SK-N-SH (cell line): ENCODE measurements at regions not wholly inside any gene's neighbourhood (a gene's known extent, or its start where the extent isn't known, plus 50 kb on each side); places are given as distances from the start of the nearest gene placed in this dataset.

Experiments
- CTCF ChIA-PET: fragments of 300-600, 350-600 bp; formaldehyde crosslinking; extraction: SDS; loops from one replicate; lab custom pipeline; 2021; lab: Yijun Ruan, JAX
- POLR2A ChIA-PET: fragments of 350-600 bp; sonication (Branson Sonifier 250); formaldehyde crosslinking; extraction: SDS; loops from one replicate; lab custom pipeline; 2020; ENCODE audit warnings: antibody characterized with exemption, inconsistent platforms; lab: Yijun Ruan, JAX
- DNase-seq: peaks from one replicate; pipeline ENCODE4 v3.0.0; 2012
- H2AFZ ChIP-seq: fragments of 200-600 bp; sonication (generic); 2 replicates; pipeline ENCODE4 v1.8.1; 2016; ENCODE audit warnings: antibody characterized with exemption, mild to moderate bottlenecking, low read depth
- H3F3A ChIP-seq: fragments of 200-600 bp; sonication (generic); replicated peaks from 2 replicates; pipeline ENCODE3; 2016; ENCODE audit warnings: antibody characterized with exemption, mild to moderate bottlenecking; ENCODE audit not compliant: insufficient read depth
- H3K27ac ChIP-seq, 2 experiments: fragments of 200-500 bp in 1 of 2; fragments of 200-600 bp in 1 of 2; sonication (Bioruptor generic) in 1 of 2; sonication (generic), shearing (Covaris generic) in 1 of 2; 2 replicates each; pipeline versions ENCODE4 v1.5.1 to v1.6.1; 2014 to 2016; ENCODE audit warnings: low read depth in 2 of 2, inconsistent platforms in 1 of 2, low read length in 1 of 2, mild to moderate bottlenecking in 1 of 2, mixed read lengths in 1 of 2
- H3K27me3 ChIP-seq: fragments of 200-600 bp; sonication (generic), shearing (Covaris generic); 2 replicates; pipeline ENCODE4 v1.6.1; 2016; ENCODE audit warnings: mixed run types; ENCODE audit not compliant: insufficient read depth
- H3K36me3 ChIP-seq, 2 experiments: fragments of 200-500 bp in 1 of 2; fragments of 200-600 bp in 1 of 2; sonication (Bioruptor generic) in 1 of 2; sonication (generic) in 1 of 2; replicated peaks in 1 of 2; 2 replicates each; pipeline versions ENCODE3 to v1.5.1; 2014 to 2016; ENCODE audit warnings: low read length in 1 of 2, mild to moderate bottlenecking in 1 of 2; ENCODE audit not compliant: insufficient read depth in 2 of 2, control insufficient read depth in 1 of 2
- H3K4me1 ChIP-seq, 2 experiments: fragments of 200-500 bp in 1 of 2; fragments of 200-600 bp in 1 of 2; sonication (Bioruptor generic) in 1 of 2; sonication (generic), shearing (Covaris generic) in 1 of 2; 2 replicates each; pipeline versions ENCODE4 v1.5.1 to v1.6.1; 2014 to 2016; ENCODE audit warnings: low read depth in 1 of 2, low read length in 1 of 2, mixed run types in 1 of 2; ENCODE audit not compliant: insufficient read depth in 2 of 2, control insufficient read depth in 1 of 2
- H3K4me2 ChIP-seq: fragments of 200-600 bp; sonication (generic), shearing (Covaris generic); 2 replicates; pipeline ENCODE4 v1.6.1; 2017; ENCODE audit warnings: mixed run types
- H3K4me3 ChIP-seq, 2 experiments: fragments of 200-500 bp in 1 of 2; fragments of 200-600 bp in 1 of 2; sonication (Bioruptor generic) in 1 of 2; sonication (generic), shearing (Covaris generic) in 1 of 2; 2 replicates each; pipeline versions ENCODE4 v1.5.1 to v1.8.1; 2014 to 2016; ENCODE audit warnings: low read depth in 2 of 2, inconsistent platforms in 1 of 2, low read length in 1 of 2, mild to moderate bottlenecking in 1 of 2, mixed read lengths in 1 of 2, moderate library complexity in 1 of 2
- H3K79me2 ChIP-seq: fragments of 200-600 bp; sonication (generic); 2 replicates; pipeline ENCODE4 v1.8.1; 2017; ENCODE audit warnings: mild to moderate bottlenecking; ENCODE audit not compliant: insufficient read depth
- H3K9ac ChIP-seq: fragments of 200-600 bp; sonication (generic); 2 replicates; pipeline ENCODE4 v1.6.1; 2017; ENCODE audit warnings: mixed run types
- H3K9me2 ChIP-seq: fragments of 200-600 bp; sonication (generic); 2 replicates; pipeline ENCODE4 v1.6.1; 2017; ENCODE audit warnings: mixed run types
- H3K9me3 ChIP-seq: fragments of 200-600 bp; sonication (generic); 2 replicates; pipeline ENCODE4 v1.6.1; 2017; ENCODE audit warnings: mixed run types, mild to moderate bottlenecking, moderate library complexity
- H4K20me1 ChIP-seq: fragments of 200-600 bp; sonication (generic); 2 replicates; pipeline ENCODE4 v1.6.1; 2017; ENCODE audit warnings: mild to moderate bottlenecking, mixed run types; ENCODE audit not compliant: insufficient read depth
- CHD2 ChIP-seq: fragments of 150-350 bp; IDR thresholded peaks from 2 replicates; pipeline ENCODE4 v1.6.1; 2018; ENCODE audit warnings: low read length; ENCODE audit not compliant: partially characterized antibody
- ELF1 ChIP-seq: IDR thresholded peaks from 2 replicates; pipeline ENCODE4 v1.4.0; 2012
- EP300 ChIP-seq, 2 experiments: IDR thresholded peaks; 2 replicates each; pipeline versions ENCODE4 v1.4.0 to v1.6.1; 2012; ENCODE audit warnings: borderline replicate concordance in 1 of 2, low read depth in 1 of 2, low read length in 1 of 2
- EZH2phosphoT487 ChIP-seq: fragments of 200-600 bp; sonication (generic); IDR thresholded peaks from 2 replicates; pipeline ENCODE4 v1.6.1; 2017; ENCODE audit warnings: low read depth, mixed run types, mild to moderate bottlenecking, antibody characterized with exemption, moderate library complexity, borderline replicate concordance
- FOSL2 ChIP-seq: IDR thresholded peaks from 2 replicates; pipeline ENCODE4 v1.4.0; 2012; ENCODE audit warnings: low read depth, mild to moderate bottlenecking, moderate library complexity, borderline replicate concordance
- FOXJ3 ChIP-seq: sonication (generic); formaldehyde crosslinking; IDR thresholded peaks from 2 replicates; pipeline ENCODE4 v1.5.1; 2020; ENCODE audit warnings: mild to moderate bottlenecking, missing genetic modification reagents
- GABPA ChIP-seq: IDR thresholded peaks from 2 replicates; pipeline ENCODE4 v1.4.0; 2012; ENCODE audit warnings: low read depth, mild to moderate bottlenecking
- IRF3 ChIP-seq: fragments of 150-350 bp; IDR thresholded peaks from 2 replicates; pipeline ENCODE4 v1.6.1; 2016; ENCODE audit warnings: mild to moderate bottlenecking, low read depth, low read length
- JUND ChIP-seq: IDR thresholded peaks from 2 replicates; pipeline ENCODE4 v1.4.0; 2012
- MEF2A ChIP-seq: IDR thresholded peaks from 2 replicates; pipeline ENCODE4 v1.4.0; 2012; ENCODE audit warnings: low read depth, borderline replicate concordance
- MXI1 ChIP-seq: IDR thresholded peaks from 2 replicates; pipeline ENCODE4 v1.6.1; 2012; ENCODE audit warnings: mild to moderate bottlenecking, low read depth, low read length, improper control_type of control experiment
- RAD21 ChIP-seq: IDR thresholded peaks from 2 replicates; pipeline ENCODE4 v1.6.1; 2012; ENCODE audit warnings: mild to moderate bottlenecking, low read length
- RCOR1 ChIP-seq: fragments of 150-350 bp; IDR thresholded peaks from 2 replicates; pipeline ENCODE4 v1.6.1; 2017; ENCODE audit warnings: antibody characterized with exemption, low read length
- RXRA ChIP-seq: IDR thresholded peaks from 2 replicates; pipeline ENCODE4 v1.4.0; 2012; ENCODE audit warnings: low read depth, mild to moderate bottlenecking, borderline replicate concordance
- TAF1 ChIP-seq: IDR thresholded peaks from 2 replicates; pipeline ENCODE4 v1.6.1; 2012; ENCODE audit warnings: low read depth, mild to moderate bottlenecking, low read length, moderate library complexity, borderline replicate concordance
- TEAD4 ChIP-seq: IDR thresholded peaks from 2 replicates; pipeline ENCODE4 v1.4.0; 2012; ENCODE audit warnings: mild to moderate bottlenecking, borderline replicate concordance; ENCODE audit not compliant: insufficient read depth
- USF1 ChIP-seq: IDR thresholded peaks from 2 replicates; pipeline ENCODE4 v1.4.0; 2012; ENCODE audit warnings: low read depth, borderline replicate concordance
- USF2 ChIP-seq: fragments of 150-350 bp; IDR thresholded peaks from 2 replicates; pipeline ENCODE4 v1.6.1; 2017; ENCODE audit warnings: antibody characterized with exemption, low read length, low read depth, borderline replicate concordance
- WGBS: methylation state at CpG from one replicate; pipeline ENCODE4 v1.1.6; 2017; ENCODE audit warnings: low lambda C conversion rate; 5-methylcytosine and 5-hydroxymethylcytosine counted together
- TF ChIP-seq, protein P1 (sequence below): fragments of 200-600 bp; sonication (generic); IDR thresholded peaks from 2 replicates; pipeline ENCODE4 v1.6.1; 2017; ENCODE audit warnings: antibody characterized with exemption, mild to moderate bottlenecking, moderate library complexity
- TF ChIP-seq, protein P2 (sequence below): IDR thresholded peaks from 2 replicates; pipeline ENCODE4 v1.4.0; 2012; ENCODE audit warnings: low read depth, borderline replicate concordance

GRCh38 chr1:199866210-199866617 lies 161.3 kb upstream of the NR5A2 start:
- no peak for DNase-seq
- H3K9me2 ChIP-seq = no peaks in the 10 kb centered on the region
- H3K4me1 ChIP-seq = no peaks in the 10 kb centered on the region
- ChIA-PET CTCF (interaction anchor here (1.3 kb wide), 1 partner anchor 11 kb away, joined by 3 read pairs; no protein-coding TSS in a partner anchor), POLR2A (no interaction called here)
- H3K27me3 ChIP-seq = no peaks in the 10 kb centered on the region
- no peak overlapping the region for H3K9ac ChIP-seq
- no peaks in the 10 kb centered on the region for H3K9me3 ChIP-seq
- H3K79me2 ChIP-seq = no peaks in the 10 kb centered on the region
- TF ChIP-seq TEAD4 (no peak), EP300 (IDR thresholded peaks at IDR 0.05; ENCODE audit: borderline replicate concordance in 1 of 2, low read depth in 1 of 2, low read length in 1 of 2) (no peak), CHD2 (no peak), USF2 (no peak), TAF1 (no peak), EZH2phosphoT487 (no peak), RAD21 (no peak), RCOR1 (no peak), ELF1 (no peak), JUND (no peak), GABPA (no peak), MXI1 (no peak), RXRA (no peak)
- TF ChIP-seq, protein P1, sequence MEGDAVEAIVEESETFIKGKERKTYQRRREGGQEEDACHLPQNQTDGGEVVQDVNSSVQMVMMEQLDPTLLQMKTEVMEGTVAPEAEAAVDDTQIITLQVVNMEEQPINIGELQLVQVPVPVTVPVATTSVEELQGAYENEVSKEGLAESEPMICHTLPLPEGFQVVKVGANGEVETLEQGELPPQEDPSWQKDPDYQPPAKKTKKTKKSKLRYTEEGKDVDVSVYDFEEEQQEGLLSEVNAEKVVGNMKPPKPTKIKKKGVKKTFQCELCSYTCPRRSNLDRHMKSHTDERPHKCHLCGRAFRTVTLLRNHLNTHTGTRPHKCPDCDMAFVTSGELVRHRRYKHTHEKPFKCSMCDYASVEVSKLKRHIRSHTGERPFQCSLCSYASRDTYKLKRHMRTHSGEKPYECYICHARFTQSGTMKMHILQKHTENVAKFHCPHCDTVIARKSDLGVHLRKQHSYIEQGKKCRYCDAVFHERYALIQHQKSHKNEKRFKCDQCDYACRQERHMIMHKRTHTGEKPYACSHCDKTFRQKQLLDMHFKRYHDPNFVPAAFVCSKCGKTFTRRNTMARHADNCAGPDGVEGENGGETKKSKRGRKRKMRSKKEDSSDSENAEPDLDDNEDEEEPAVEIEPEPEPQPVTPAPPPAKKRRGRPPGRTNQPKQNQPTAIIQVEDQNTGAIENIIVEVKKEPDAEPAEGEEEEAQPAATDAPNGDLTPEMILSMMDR = no peak
- WGBS = 64% methylated on average over 5 of the region's 5 CpGs
- H3K4me3 ChIP-seq = no peak overlapping the region
- H4K20me1 ChIP-seq = no peaks in the 10 kb centered on the region
- no peak overlapping the region for H3K4me2 ChIP-seq
- no peaks in the 10 kb centered on the region for H3K36me3 ChIP-seq
- H3K27ac ChIP-seq = no peak overlapping the region
- H2AFZ ChIP-seq = no peak overlapping the region
- H3F3A ChIP-seq = no peaks in the 10 kb centered on the region

DNA sequence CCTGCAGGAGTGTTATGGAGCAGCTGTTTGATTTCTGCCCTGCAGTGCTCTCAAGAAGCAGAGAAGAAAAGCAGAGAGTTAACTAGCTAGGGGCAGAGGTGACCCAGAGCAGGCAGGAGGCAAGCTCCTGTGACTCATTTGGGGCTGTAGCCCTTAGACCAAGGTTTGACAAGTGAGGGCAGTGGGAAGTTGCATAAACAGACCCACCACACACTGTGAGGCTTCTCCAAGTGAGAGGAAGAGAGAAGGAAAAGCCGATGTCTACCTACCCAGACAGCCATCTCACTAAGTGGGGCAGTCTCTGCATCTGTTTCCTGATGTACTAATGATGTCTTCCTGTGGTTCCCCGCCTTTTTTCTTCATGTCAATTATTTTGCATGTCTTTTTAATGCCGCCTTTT lies 159.9 kb upstream of the NR5A2 start:
- H3K79me2 ChIP-seq = no peaks in the 10 kb centered on the region
- no peaks in the 10 kb centered on the region for H3K27me3 ChIP-seq
- ChIA-PET POLR2A (no interaction called here), CTCF (interaction anchor here (1.3 kb wide), 1 partner anchor 10 kb away, joined by 3 read pairs; no protein-coding TSS in a partner anchor)
- no peaks in the 10 kb centered on the region for H3K36me3 ChIP-seq
- H3K4me1 ChIP-seq = no peaks in the 10 kb centered on the region
- no peak overlapping the region for H3K9ac ChIP-seq
- H3K9me2 ChIP-seq = no peaks in the 10 kb centered on the region
- 57% methylated on average over 3 of the region's 3 CpGs for WGBS
- no peak overlapping the region for H3K4me3 ChIP-seq
- H2AFZ ChIP-seq = no peak overlapping the region
- no peaks in the 10 kb centered on the region for H4K20me1 ChIP-seq
- no peaks in the 10 kb centered on the region for H3F3A ChIP-seq
- DNase-seq = no peak
- no peak overlapping the region for H3K4me2 ChIP-seq
- H3K9me3 ChIP-seq = no peaks in the 10 kb centered on the region
- TF ChIP-seq USF1 (no peak), FOSL2 (no peak), IRF3 (no peak), MEF2A (no peak), FOXJ3 (CRISPR knock-in tag) (no peak)
- TF ChIP-seq, protein P2, sequence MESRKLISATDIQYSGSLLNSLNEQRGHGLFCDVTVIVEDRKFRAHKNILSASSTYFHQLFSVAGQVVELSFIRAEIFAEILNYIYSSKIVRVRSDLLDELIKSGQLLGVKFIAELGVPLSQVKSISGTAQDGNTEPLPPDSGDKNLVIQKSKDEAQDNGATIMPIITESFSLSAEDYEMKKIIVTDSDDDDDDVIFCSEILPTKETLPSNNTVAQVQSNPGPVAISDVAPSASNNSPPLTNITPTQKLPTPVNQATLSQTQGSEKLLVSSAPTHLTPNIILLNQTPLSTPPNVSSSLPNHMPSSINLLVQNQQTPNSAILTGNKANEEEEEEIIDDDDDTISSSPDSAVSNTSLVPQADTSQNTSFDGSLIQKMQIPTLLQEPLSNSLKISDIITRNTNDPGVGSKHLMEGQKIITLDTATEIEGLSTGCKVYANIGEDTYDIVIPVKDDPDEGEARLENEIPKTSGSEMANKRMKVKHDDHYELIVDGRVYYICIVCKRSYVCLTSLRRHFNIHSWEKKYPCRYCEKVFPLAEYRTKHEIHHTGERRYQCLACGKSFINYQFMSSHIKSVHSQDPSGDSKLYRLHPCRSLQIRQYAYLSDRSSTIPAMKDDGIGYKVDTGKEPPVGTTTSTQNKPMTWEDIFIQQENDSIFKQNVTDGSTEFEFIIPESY = no peak
- H3K27ac ChIP-seq = no peak overlapping the region
